IPS DF 6.9 (cell line): ENCODE measurements at regions not wholly inside any gene's neighbourhood (a gene's known extent, or its start where the extent isn't known, plus 50 kb on each side); places are given as distances from the start of the nearest gene placed in this dataset.

Experiments used
- DNase-seq: peaks from one replicate; pipeline ENCODE4 v3.0.0-alpha.2; 2013; ENCODE audit warnings: low read depth, low spot score
- H3K27ac ChIP-seq: one replicate; pipeline ENCODE4 v1.5.1; 2013; ENCODE audit warnings: low read length, control low read depth
- H3K27me3 ChIP-seq: 2 replicates; pipeline ENCODE4 v1.6.1; 2013; ENCODE audit warnings: mild to moderate bottlenecking, low read length; ENCODE audit not compliant: control insufficient read depth, insufficient read depth
- H3K36me3 ChIP-seq: 2 replicates; pipeline ENCODE4 v1.6.1; 2013; ENCODE audit warnings: low read length; ENCODE audit not compliant: control insufficient read depth, insufficient read depth
- H3K4me1 ChIP-seq: 2 replicates; pipeline ENCODE4 v1.6.1; 2013; ENCODE audit warnings: low read length; ENCODE audit not compliant: control insufficient read depth, insufficient read depth
- H3K4me3 ChIP-seq: 2 replicates; pipeline ENCODE4 v1.5.1; 2013; ENCODE audit warnings: mild to moderate bottlenecking, low read length
- H3K9me3 ChIP-seq: 2 replicates; pipeline ENCODE4 v1.6.1; 2013; ENCODE audit warnings: low read length, inconsistent platforms; ENCODE audit not compliant: control insufficient read depth, insufficient read depth
- WGBS: extraction: QIAGEN DNeasy Blood & Tissue Kit; methylation state at CpG from one replicate; pipeline ENCODE4 v1.1.7; 2013; ENCODE audit warnings: mixed read lengths, missing lambda C conversion rate; ENCODE audit not compliant: insufficient read length, insufficient coverage; 5-methylcytosine and 5-hydroxymethylcytosine counted together

- H3K27ac ChIP-seq: no peak overlapping the region
- no peak for DNase-seq
- no peaks in the 10 kb centered on the region for H3K36me3 ChIP-seq
- 0 out of 2 replicates have a peak, but pooled peaks cover 1% of the 10 kb centered on the region for H3K4me1 ChIP-seq
- no CpG with 5 or more reads among the region's 10 CpGs for WGBS
- H3K4me3 ChIP-seq: no peak overlapping the region
- H3K27me3 ChIP-seq: no peaks in the 10 kb centered on the region
- H3K9me3 ChIP-seq: peaks cover 1% of the 10 kb centered on the region; the same call in 1 of the 2 replicates
These were observed 393.3 kb downstream of the NPHP4 start for GRCh38 chr1:5598824-5599395.

DNA sequence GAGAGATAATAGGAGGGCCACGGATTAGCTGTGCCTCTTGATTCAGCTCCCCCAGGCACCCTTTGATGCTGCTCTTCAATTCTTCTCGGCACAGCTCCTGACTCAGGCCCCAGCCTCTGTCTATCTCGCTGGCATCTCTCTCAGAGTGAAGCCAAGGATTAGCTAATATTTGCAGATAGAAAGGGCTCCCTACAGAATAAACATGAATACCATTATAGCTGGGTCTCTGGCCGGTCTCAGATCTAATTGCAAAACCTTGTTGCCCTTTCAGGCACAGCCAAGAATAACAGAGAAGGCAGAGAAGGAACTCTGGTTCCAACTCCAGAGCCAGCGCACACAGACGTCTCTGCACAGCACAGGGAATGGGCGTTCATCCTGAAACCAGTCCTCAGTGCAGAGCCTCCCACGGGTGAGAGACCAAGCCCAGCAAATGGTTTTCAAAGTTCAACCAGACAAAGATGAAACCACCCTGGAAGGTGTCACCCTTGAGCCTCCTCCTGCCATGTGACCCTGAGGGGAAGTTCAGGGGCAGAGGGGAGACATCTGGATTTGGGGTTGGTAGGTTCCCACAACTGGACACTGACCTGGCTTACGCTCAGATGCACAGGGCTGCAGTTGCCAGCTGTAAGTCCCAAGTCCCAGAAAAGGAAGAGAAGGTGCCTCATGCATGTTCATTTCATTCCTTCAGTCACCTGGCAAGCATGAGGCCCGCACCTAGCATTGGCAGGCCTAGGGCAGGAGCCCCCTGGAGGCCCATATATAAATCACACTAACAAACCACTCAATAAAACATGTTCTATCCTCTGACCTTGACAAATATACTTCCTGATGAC, 394.0 kb downstream of the NPHP4 start:
- DNase-seq: no peak
- Histone ChIP-seq H3K27ac (no peak overlapping the region), H3K36me3 (no peaks in the 10 kb centered on the region), H3K4me1 (0 out of 2 replicates have a peak, but pooled peaks cover 1% of the 10 kb centered on the region), H3K27me3 (no peaks in the 10 kb centered on the region), H3K4me3 (no peak overlapping the region), H3K9me3 (peaks cover 1% of the 10 kb centered on the region; the same call in 1 of the 2 replicates)
- WGBS: no CpG with 5 or more reads among the region's 10 CpGs

- no peak overlapping the region for H3K27ac ChIP-seq
- no peak overlapping the region for H3K4me3 ChIP-seq
- no peaks in the 10 kb centered on the region for H3K36me3 ChIP-seq
- DNase-seq: no peak
- H3K4me1 ChIP-seq: peaks cover 1% of the 10 kb centered on the region; the same call in 1 of the 2 replicates
- no peaks in the 10 kb centered on the region for H3K27me3 ChIP-seq
- H3K9me3 ChIP-seq: peaks cover 4% of the 10 kb centered on the region
- no CpG with 5 or more reads among the region's 13 CpGs for WGBS
These were observed 394.9 kb downstream of the NPHP4 start for GRCh38 chr1:5597171-5597850.

GRCh38 chr1:5596651-5597050, 395.6 kb downstream of the NPHP4 start:
- Histone ChIP-seq H3K9me3 (peaks cover 4% of the 10 kb centered on the region), H3K27me3 (no peaks in the 10 kb centered on the region), H3K4me1 (peaks cover 1% of the 10 kb centered on the region; the same call in 1 of the 2 replicates), H3K36me3 (no peaks in the 10 kb centered on the region), H3K4me3 (no peak overlapping the region), H3K27ac (no peak overlapping the region)
- WGBS: no CpG with 5 or more reads among the region's 8 CpGs
- DNase-seq: no peak

- Histone ChIP-seq H3K27me3 (no peaks in the 10 kb centered on the region), H3K4me1 (peaks cover 1% of the 10 kb centered on the region; the same call in 1 of the 2 replicates), H3K4me3 (no peak overlapping the region), H3K36me3 (no peaks in the 10 kb centered on the region), H3K27ac (no peak overlapping the region), H3K9me3 (peaks cover 2% of the 10 kb centered on the region)
- WGBS: no CpG with 5 or more reads among the region's 17 CpGs
- no peak for DNase-seq
These were observed 396.6 kb downstream of the NPHP4 start for GRCh38 chr1:5595531-5596170.

- Histone ChIP-seq H3K27ac (no peak overlapping the region), H3K36me3 (no peaks in the 10 kb centered on the region), H3K9me3 (peaks cover 2% of the 10 kb centered on the region), H3K27me3 (no peaks in the 10 kb centered on the region), H3K4me3 (no peak overlapping the region), H3K4me1 (peaks cover 1% of the 10 kb centered on the region; the same call in 1 of the 2 replicates)
- no peak for DNase-seq
- WGBS: no CpG with 5 or more reads among the region's 18 CpGs
These were observed 397.9 kb downstream of the NPHP4 start for GRCh38 chr1:5594056-5594956.

DNA sequence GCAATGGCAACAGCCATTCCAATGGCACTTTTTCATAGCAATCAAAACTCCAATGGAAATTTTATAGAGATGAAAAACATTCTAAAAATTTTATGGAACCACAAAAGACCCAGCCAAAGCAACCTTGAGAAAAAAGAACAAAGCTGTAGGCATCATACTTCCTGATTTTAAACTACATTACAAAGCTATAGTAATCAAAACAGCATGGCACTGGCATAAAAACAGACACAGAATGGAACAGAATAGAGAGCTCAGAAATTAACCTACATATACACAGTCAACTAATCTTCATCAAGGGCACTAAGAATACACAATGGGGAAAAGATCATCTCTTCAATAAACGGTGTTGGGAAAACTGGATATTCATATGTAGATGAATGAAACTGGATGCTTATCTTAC, 401.5 kb downstream of the NPHP4 start:
- Histone ChIP-seq H3K27me3 (no peaks in the 10 kb centered on the region), H3K4me3 (no peak overlapping the region), H3K4me1 (no peaks in the 10 kb centered on the region; the same call in 1 of the 2 replicates), H3K36me3 (no peaks in the 10 kb centered on the region), H3K27ac (no peak overlapping the region), H3K9me3 (peaks cover 2% of the 10 kb centered on the region)
- WGBS: no CpG with 5 or more reads among the region's 1 CpG
- DNase-seq: no peak

- no peaks in the 10 kb centered on the region for H3K36me3 ChIP-seq
- no peak overlapping the region for H3K4me3 ChIP-seq
- no peaks in the 10 kb centered on the region; the same call in 1 of the 2 replicates for H3K9me3 ChIP-seq
- WGBS: no CpG with 5 or more reads among the region's 4 CpGs
- no peak for DNase-seq
- H3K4me1 ChIP-seq: no peaks in the 10 kb centered on the region
- no peak overlapping the region for H3K27ac ChIP-seq
- H3K27me3 ChIP-seq: no peaks in the 10 kb centered on the region
These were observed 405.6 kb downstream of the NPHP4 start for GRCh38 chr1:5586629-5587028.

DNA sequence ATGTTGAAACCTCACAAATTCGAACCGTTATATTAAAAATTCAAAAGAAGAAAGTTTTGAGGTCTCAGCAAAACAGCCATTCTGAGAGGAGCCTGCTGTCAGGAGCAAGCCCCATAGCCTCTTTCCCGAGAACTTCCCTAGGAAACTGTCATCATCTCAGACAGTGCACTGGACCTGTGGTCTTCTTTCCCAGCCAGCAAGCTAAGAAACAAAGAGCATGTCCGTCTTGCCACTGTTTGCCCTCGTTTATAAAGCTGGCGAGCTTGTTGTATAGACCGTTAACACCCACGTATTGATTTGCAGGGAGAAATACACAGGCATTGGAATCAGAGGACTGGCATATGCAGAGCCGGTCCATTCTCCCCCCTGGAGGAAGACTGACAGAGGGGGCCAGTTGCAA, 407.0 kb downstream of the NPHP4 start:
- no peak overlapping the region for H3K4me3 ChIP-seq
- H3K27ac ChIP-seq: no peak overlapping the region
- no peak for DNase-seq
- no peaks in the 10 kb centered on the region; the same call in 1 of the 2 replicates for H3K9me3 ChIP-seq
- H3K27me3 ChIP-seq: no peaks in the 10 kb centered on the region
- H3K4me1 ChIP-seq: no peaks in the 10 kb centered on the region
- no CpG with 5 or more reads among the region's 9 CpGs for WGBS
- H3K36me3 ChIP-seq: no peaks in the 10 kb centered on the region
